ENCODE measurements at regions not wholly inside any gene's neighbourhood (a gene's known extent, or its start where the extent isn't known, plus 50 kb on each side); places are given as distances from the start of the nearest gene placed in this dataset.
"Not testable (repeated sequence)": the region's sequence is repeated elsewhere in the genome, so short reads cannot be mapped to it uniquely, and the experiment has no call there.

GRCh38 chr2:12557688-12558087 lies 159.0 kb upstream of the TRIB2 start:
- DNase-seq (ENCODE audit: low read depth in 2 of 2, low spot score in 1 of 2), result no peak

DNA sequence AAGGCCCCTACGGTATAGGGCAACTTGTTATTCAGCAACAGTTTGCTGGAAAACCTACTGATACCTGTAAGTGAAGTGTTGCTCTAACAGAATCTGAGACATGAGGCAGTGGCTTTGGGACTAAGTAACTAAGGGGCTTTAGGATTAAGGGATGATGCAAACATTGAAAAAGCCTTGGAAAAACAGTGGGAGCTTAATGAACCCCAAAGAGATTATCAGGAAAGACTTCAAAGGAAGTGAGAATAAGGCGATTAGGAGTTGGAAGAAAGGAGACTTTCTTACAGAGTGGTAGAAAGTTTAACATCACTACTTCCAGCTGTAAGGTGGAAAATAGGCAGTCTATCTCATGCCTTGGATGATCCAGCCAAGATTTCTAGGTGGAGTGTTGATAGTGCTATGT lies 158.2 kb upstream of the TRIB2 start:
- no peak for DNase-seq (ENCODE audit: low read depth in 2 of 2, low spot score in 1 of 2)

GRCh38 chr2:12560618-12561017 lies 156.1 kb upstream of the TRIB2 start:
- DNase-seq (ENCODE audit: low read depth in 2 of 2, low spot score in 1 of 2), result no peak

- DNase-seq (ENCODE audit: low read depth in 2 of 2, low spot score in 1 of 2), result no peak
Observed at GRCh38 chr2:12567411-12567810, 149.3 kb upstream of the TRIB2 start.

- DNase-seq (ENCODE audit: low read depth in 2 of 2, low spot score in 1 of 2), result not testable (repeated sequence)
Observed at GRCh38 chr2:12569510-12569909, 147.2 kb upstream of the TRIB2 start.

DNA sequence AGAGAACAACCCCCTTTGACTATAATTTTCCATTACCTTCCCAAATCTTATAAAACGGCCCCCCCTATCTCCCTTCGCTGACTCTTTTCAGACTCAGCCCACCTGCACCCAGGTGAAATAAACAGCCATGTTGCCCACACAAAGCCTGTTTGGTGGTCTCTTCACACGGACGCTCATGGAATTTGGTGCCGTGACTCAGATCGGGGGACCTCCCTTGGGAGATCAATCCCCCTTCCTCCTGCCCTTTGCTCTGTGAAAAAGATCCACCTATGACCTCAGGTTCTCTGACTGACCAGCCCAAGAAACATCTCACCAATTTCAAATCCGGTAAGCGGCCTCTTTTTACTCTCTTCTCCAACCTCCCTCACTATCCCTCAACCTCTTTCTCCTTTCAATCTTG lies 146.8 kb upstream of the TRIB2 start:
- not testable (repeated sequence) for DNase-seq (ENCODE audit: low read depth in 2 of 2, low spot score in 1 of 2)

DNA sequence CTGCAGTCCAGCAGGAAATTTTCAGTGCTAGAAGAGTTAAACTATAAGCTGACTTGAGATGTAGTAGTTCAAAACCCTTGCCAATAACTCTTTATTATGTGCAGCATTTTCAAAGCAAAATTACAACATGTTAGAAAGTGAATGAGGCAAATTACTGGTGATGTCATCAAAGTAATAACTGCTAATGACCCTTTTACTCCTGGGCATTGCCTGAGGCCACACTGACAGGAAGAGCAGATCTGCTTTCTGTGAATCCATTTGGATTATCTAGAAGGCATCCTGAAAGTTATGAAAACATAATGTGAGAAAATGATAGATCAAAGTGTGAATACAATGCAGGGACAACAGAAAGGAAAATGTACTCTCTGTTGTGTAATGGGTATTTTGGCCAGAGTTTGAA lies 139.6 kb upstream of the TRIB2 start:
- no peak for DNase-seq (ENCODE audit: low read depth in 2 of 2, low spot score in 1 of 2)

- DNase-seq (ENCODE audit: low read depth in 2 of 2, low spot score in 1 of 2), result no peak
Observed at GRCh38 chr2:12577567-12578253, 139.0 kb upstream of the TRIB2 start.

GRCh38 chr2:12579018-12579417 lies 137.7 kb upstream of the TRIB2 start:
- DNase-seq (ENCODE audit: low read depth in 2 of 2, low spot score in 1 of 2), result no peak

DNA sequence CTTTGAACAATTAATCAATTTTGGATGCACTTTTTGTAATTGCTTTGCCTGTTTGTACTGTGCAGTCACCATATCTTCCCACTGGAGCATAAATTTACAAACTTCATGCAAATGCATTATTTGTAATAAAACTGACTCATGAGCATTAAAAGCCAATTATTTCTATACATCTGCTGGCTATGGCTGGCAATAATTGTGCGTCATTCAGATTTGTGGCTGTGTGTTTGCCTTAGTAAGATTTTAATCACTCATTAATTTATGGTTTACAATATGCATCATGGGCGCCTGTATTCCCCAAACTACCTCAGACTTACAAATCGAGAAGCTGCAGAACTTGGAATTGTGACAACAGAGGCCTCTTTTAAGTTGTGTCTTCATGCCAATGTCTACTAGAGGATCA lies 132.4 kb upstream of the TRIB2 start:
- DNase-seq (ENCODE audit: low read depth in 2 of 2, low spot score in 1 of 2), result no peak

DNA sequence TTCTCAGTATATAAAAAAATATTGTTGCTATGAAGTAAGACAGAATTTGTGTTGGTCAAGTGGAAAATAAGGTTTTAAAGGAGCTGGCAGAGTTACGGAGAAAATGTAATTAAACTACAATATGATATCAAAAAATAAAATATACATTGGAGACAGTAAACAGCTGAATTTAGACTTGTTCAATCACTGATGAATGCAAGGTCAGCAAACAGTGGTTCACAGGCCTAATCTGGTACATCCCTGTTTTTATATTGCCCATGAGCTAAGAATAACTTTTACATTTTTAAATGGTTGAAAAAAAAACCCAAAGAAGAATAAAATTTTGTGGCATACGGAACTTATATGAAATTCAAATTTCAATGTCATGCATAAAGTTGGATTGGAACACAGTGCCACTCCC lies 131.0 kb upstream of the TRIB2 start:
- DNase-seq (ENCODE audit: low read depth in 2 of 2, low spot score in 1 of 2), result no peak

DNA sequence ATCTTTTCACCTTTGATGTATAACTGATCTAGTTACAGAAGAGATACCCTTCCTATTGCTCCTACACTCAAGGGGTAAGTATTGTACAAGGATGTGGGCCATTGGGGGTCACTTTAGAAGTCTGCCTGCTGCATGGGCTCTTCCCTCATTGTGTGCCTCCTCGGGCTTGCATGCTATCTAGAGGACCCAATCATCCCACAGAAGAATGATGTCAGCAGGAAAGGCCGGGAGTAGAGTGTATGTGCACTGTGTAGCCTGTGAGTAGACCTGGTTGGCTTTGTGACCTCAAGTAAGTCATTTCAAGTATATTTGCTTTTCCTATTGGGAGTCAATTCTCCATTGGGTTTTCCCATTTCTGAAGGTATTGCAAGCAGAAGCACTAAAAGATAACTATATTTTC lies 129.5 kb upstream of the TRIB2 start:
- no peak for DNase-seq (ENCODE audit: low read depth in 2 of 2, low spot score in 1 of 2)

GRCh38 chr2:12587729-12588522 lies 128.8 kb upstream of the TRIB2 start:
- no peak for DNase-seq (ENCODE audit: low read depth in 2 of 2, low spot score in 1 of 2)

DNA sequence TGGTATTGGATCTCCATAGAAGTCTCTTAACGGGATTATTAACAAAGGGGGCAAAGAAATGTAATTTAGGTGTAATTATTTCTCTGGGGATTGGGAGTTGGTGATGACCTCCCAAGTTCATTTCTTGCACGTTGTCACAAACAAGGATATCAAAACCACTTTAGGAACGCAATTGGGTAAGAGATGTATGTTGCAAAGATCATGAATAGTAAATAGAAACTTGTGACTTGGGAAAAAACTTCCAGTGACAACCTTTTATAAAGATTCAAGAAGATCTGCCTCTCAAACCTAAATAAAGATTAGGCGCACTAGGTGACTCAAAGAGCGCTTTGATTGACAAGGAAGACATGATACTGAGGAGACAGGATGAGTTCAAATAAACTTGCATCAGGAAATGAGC lies 127.8 kb upstream of the TRIB2 start:
- no peak for DNase-seq (ENCODE audit: low read depth in 2 of 2, low spot score in 1 of 2)

DNA sequence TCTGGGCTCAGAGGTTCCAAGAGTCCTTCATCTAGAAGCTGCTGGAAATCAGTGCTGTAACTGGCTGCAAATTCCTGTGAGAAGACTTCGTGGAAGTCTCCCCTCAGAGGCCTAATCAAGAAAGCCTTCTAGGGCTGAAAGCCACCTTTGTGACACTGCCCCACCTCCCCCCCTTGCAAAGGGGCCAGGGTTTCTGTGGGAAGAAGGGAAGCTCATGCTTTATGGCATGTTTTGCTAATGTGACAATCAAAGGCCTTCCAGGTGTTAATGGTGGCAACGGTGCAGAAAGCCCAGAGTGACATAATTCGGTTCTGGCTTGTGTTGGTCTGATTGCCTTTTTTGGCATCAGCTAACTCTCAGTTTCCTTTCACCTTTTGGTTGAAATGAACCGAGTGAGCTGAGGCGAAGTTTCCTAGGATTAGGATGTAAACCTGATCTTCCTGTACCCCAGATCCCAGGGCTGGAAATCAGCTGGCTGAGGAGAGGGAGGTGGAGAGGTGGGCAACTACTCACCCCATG lies 126.9 kb upstream of the TRIB2 start:
- DNase-seq (ENCODE audit: low read depth in 2 of 2, low spot score in 1 of 2), result no peak

GRCh38 chr2:12592296-12592695 lies 124.4 kb upstream of the TRIB2 start:
- DNase-seq (ENCODE audit: low read depth in 2 of 2, low spot score in 1 of 2), result no peak

- DNase-seq (ENCODE audit: low read depth in 2 of 2, low spot score in 1 of 2), result no peak
Observed at GRCh38 chr2:12594590-12594989, 122.1 kb upstream of the TRIB2 start.

- no peak for DNase-seq (ENCODE audit: low read depth in 2 of 2, low spot score in 1 of 2)
Observed at GRCh38 chr2:12596771-12597170, 120.0 kb upstream of the TRIB2 start.

DNA sequence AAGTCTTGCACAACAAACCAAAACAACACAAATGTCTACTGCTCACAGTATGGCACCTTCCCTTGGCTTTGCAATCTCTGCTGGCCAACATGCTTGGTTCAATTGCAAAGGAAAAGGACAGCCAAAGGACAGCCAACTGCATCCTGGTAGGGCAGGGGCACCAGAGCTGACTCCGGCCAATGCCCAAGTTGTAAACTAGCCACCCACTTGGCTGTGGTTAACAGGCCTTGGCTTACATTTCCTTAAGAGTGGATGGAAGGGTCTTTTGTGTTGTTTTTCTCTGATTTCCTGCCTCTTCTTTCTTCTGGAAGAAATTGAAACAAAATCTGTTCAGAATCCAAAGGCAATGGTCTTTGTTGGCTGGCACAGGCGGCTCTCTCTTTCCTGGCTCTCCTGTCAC lies 119.1 kb upstream of the TRIB2 start:
- no peak for DNase-seq (ENCODE audit: low read depth in 2 of 2, low spot score in 1 of 2)

DNA sequence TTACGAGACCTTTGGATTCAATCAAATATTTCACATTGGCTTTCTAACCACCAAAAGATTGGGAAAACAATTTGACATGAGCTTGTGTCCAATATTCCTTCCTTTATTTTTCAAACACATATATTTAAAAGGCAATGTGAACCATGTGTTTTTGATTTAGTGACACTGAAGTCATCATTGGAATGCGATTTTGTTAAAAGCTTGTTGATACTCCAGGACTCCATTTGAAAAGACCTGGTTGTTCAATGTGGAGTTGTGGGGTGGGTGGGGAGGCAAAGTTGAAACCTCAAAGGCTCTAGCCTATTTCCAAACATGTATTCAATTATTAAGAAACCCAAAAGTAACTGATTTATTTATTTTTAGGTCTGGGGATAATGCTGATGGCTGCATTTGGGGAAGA lies 114.1 kb upstream of the TRIB2 start:
- DNase-seq (ENCODE audit: low read depth in 2 of 2, low spot score in 1 of 2), result no peak

- DNase-seq (ENCODE audit: low read depth in 2 of 2, low spot score in 1 of 2), result no peak
Observed at GRCh38 chr2:12603781-12604295, 112.9 kb upstream of the TRIB2 start.

- no peak for DNase-seq (ENCODE audit: low read depth in 2 of 2, low spot score in 1 of 2)
Observed at GRCh38 chr2:12604341-12604740, 112.4 kb upstream of the TRIB2 start.
